Muscle of leg (tissue), 3 donors: ENCODE measurements at regions not wholly inside any gene's neighbourhood (a gene's known extent, or its start where the extent isn't known, plus 50 kb on each side); places are given as distances from the start of the nearest gene placed in this dataset.
A peak's percentile ranks its signal among the peaks of the same experiment; 100 is the strongest.

Source experiments
- DNase-seq: peaks from one replicate; pipeline ENCODE4 v3.0.0; 2013
- H3K27ac ChIP-seq: one replicate; pipeline ENCODE4 v1.5.1; 2013; ENCODE audit warnings: mild to moderate bottlenecking, low read length, control low read depth
- H3K27me3 ChIP-seq: one replicate; pipeline ENCODE4 v1.6.1; 2013; ENCODE audit warnings: low read length; ENCODE audit not compliant: control insufficient read depth, insufficient read depth
- H3K36me3 ChIP-seq: one replicate; pipeline ENCODE4 v1.6.1; 2013; ENCODE audit warnings: low read length; ENCODE audit not compliant: control insufficient read depth, insufficient read depth
- H3K4me1 ChIP-seq: one replicate; pipeline ENCODE4 v1.6.1; 2013; ENCODE audit warnings: low read length; ENCODE audit not compliant: control insufficient read depth, insufficient read depth
- H3K4me3 ChIP-seq: one replicate; pipeline ENCODE4 v1.5.1; 2013; ENCODE audit warnings: low read length, control low read depth
- H3K9me3 ChIP-seq: replicated peaks from 2 replicates; pipeline ENCODE4 v1.6.1; 2013; ENCODE audit warnings: low read depth, low read length; ENCODE audit not compliant: control insufficient read depth
- WGBS: methylation state at CpG from one replicate; pipeline ENCODE4 v1.1.5; 2013; ENCODE audit warnings: missing lambda C conversion rate; ENCODE audit not compliant: insufficient coverage; 5-methylcytosine and 5-hydroxymethylcytosine counted together

- Histone ChIP-seq H3K27me3 (peaks cover 13% of the 10 kb centered on the region), H3K36me3 (no peaks in the 10 kb centered on the region), H3K4me1 (peaks cover 8% of the 10 kb centered on the region), H3K9me3 (no peaks in the 10 kb centered on the region), H3K4me3 (no peak overlapping the region), H3K27ac (no peak overlapping the region)
- no CpG with 5 or more reads among the region's 1 CpG for WGBS
- DNase-seq, result no peak
Observed at GRCh38 chr9:126144196-126144595, 182.4 kb upstream of the MVB12B start.

GRCh38 chr9:126144603-126145456 lies 181.8 kb upstream of the MVB12B start:
- 48% methylated on average over 5 of the region's 11 CpGs for WGBS
- Histone ChIP-seq H3K27me3 (peaks cover 15% of the 10 kb centered on the region), H3K4me1 (peaks cover 8% of the 10 kb centered on the region), H3K9me3 (no peaks in the 10 kb centered on the region), H3K36me3 (no peaks in the 10 kb centered on the region), H3K4me3 (no peak overlapping the region), H3K27ac (no peak overlapping the region)
- peak; percentile 13 for DNase-seq

GRCh38 chr9:126145887-126146253 lies 180.8 kb upstream of the MVB12B start:
- H3K27me3 ChIP-seq, result peaks cover 16% of the 10 kb centered on the region
- peaks cover 8% of the 10 kb centered on the region for H3K4me1 ChIP-seq
- no peaks in the 10 kb centered on the region for H3K36me3 ChIP-seq
- H3K9me3 ChIP-seq, result no peaks in the 10 kb centered on the region
- no peak for DNase-seq
- no peak overlapping the region for H3K4me3 ChIP-seq
- H3K27ac ChIP-seq, result no peak overlapping the region
- 90% methylated on average over 3 of the region's 4 CpGs for WGBS

DNA sequence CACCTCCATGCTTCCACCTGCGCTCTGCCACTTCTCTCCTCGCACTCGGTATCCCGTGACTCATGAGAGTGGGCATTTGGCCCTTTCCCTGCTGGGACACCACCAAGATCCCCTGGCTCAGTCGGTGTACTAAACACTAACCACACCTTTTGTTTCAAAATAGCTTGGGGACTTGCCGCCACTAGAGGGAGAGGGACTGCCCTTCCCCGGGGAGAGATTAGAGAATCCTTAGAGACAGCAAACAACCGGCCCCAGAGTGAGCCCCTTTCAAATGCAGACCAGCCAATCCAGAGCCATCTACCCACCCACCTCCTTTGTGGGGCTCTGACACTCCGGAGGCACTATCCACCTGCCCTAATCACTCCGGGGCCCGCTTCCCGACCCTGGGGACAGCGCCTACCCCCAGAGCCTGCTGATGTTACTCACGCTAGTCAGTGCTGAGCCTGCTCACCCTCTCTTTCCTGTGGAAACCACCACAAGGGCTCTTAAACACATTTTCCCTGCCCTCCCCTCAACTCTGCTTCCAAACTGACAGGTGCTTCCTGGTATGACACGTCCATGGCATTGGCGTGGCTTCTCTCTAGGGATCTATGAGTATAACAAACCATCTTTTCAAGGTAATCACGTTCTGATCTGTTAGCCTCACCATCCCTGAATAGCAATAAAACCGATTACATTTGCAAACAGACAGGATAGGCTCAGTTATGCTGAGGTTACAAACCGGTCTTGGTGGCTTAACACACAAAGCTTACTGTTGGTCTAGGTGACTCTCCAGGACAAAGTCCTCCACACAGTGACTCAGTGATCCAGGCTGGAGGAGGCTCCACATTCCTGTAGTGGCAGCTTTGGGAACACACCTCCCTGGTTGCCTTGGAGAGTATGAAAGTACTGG lies 180.1 kb upstream of the MVB12B start:
- Histone ChIP-seq H3K4me3 (no peak overlapping the region), H3K27ac (no peak overlapping the region), H3K9me3 (no peaks in the 10 kb centered on the region), H3K4me1 (peaks cover 8% of the 10 kb centered on the region), H3K27me3 (peaks cover 16% of the 10 kb centered on the region), H3K36me3 (no peaks in the 10 kb centered on the region)
- DNase-seq, result no peak
- 21% methylated on average over 14 of the region's 19 CpGs for WGBS

- Histone ChIP-seq H3K4me1 (peaks cover 8% of the 10 kb centered on the region), H3K27ac (no peak overlapping the region), H3K9me3 (no peaks in the 10 kb centered on the region), H3K27me3 (peaks cover 18% of the 10 kb centered on the region), H3K36me3 (no peaks in the 10 kb centered on the region), H3K4me3 (no peak overlapping the region)
- DNase-seq, result no peak
- WGBS, result 40% methylated on average over 4 of the region's 10 CpGs
Observed at GRCh38 chr9:126147186-126147935, 179.3 kb upstream of the MVB12B start.

DNA sequence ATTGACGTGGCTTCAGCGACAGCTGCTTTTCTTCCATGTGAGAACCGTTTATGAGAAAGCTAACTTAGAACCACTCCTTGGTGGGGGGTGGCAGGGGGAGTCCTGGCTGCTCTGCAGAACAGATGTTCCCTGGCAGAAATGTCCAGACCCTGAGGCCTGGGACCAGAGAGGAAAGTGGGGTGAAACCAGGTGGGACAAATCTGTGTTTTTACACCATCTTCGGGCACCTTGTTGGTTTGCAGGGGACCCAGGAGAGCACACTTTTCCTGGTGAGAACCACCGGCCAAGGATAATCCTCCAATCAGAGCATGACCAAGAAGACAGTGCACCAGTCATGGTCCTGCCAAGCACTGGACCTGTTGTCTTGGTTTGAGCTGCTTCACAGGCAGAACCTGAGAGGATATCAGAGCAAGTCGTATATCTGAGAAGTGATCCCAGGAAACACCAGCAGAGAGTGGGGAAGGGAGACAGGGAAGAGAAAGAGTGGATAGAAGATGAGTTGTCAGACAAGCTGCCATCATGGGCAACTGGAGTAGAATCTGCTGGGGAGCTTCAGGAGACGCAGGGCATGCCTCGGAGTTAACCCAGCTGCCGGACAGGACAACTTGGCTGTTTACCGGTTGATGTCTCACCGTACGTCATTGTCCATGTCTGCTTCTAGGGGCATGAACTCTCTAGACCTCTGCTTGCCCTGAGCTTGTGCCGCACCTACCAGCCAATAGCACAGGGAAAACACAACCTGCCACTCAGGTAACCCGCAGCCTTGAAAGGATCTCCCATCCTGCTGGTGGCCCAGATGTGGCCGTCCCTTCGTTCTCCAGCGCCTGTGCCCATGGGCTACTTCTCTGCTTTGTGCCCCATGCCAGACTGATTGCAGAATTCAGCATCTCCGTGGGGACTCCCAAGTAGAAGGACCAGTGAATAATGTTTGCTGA lies 178.4 kb upstream of the MVB12B start:
- 64% methylated on average over 18 of the region's 18 CpGs for WGBS
- Histone ChIP-seq H3K4me3 (no peak overlapping the region), H3K36me3 (no peaks in the 10 kb centered on the region), H3K4me1 (peaks cover 8% of the 10 kb centered on the region), H3K27me3 (peaks cover 18% of the 10 kb centered on the region), H3K27ac (no peak overlapping the region), H3K9me3 (no peaks in the 10 kb centered on the region)
- DNase-seq, result no peak

DNA sequence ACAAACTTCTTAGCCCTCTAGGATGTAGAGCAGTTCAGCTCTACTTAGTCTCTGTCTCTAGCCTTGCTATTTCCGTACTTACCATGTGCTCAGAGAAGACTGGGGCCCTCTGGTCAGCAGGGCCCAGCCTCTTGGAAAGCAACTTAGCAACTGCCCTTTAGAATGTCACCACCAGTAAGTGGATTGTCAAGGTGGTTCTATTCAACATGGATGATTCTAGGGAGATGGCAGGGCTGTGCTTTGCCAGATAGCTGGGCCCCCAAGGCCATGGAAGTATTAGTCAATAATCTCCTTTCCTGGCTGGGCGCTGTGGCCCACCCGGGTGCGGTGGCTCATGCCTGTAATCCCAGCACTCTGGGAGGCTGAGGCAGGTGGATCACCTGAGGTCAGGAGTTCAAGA lies 177.6 kb upstream of the MVB12B start:
- no peak for DNase-seq

DNA sequence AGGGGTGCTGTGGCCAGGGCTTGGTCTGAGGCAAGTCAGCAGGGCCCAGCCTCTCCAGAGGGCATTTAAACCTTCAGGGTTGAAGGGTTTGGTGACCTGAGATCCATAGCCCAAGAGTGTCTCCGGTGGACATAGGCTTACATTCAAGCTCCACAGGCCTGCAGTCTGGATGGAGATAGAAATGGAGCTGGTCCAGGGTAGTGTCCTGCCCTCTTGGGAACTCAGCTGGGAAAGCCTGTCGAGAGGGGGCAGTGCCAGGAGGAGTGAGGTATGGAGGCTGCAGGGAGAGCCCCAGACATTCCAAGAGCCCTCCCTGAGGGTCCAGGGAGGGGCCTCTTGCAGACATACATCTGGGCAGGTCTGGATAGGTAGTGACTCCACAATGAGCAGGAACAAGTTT lies 177.0 kb upstream of the MVB12B start:
- Histone ChIP-seq H3K27me3 (peaks cover 18% of the 10 kb centered on the region), H3K36me3 (no peaks in the 10 kb centered on the region), H3K9me3 (no peaks in the 10 kb centered on the region), H3K4me1 (peaks cover 8% of the 10 kb centered on the region), H3K4me3 (no peak overlapping the region), H3K27ac (no peak overlapping the region)
- WGBS, result 69% methylated on average over 2 of the region's 2 CpGs
- no peak for DNase-seq

More for the DNA sequence above, 177.6 kb upstream of the MVB12B start:
- Histone ChIP-seq H3K27me3 (peaks cover 18% of the 10 kb centered on the region), H3K4me3 (no peak overlapping the region), H3K36me3 (no peaks in the 10 kb centered on the region), H3K9me3 (no peaks in the 10 kb centered on the region), H3K4me1 (peaks cover 8% of the 10 kb centered on the region), H3K27ac (no peak overlapping the region)
- no CpG with 5 or more reads among the region's 4 CpGs for WGBS

DNA sequence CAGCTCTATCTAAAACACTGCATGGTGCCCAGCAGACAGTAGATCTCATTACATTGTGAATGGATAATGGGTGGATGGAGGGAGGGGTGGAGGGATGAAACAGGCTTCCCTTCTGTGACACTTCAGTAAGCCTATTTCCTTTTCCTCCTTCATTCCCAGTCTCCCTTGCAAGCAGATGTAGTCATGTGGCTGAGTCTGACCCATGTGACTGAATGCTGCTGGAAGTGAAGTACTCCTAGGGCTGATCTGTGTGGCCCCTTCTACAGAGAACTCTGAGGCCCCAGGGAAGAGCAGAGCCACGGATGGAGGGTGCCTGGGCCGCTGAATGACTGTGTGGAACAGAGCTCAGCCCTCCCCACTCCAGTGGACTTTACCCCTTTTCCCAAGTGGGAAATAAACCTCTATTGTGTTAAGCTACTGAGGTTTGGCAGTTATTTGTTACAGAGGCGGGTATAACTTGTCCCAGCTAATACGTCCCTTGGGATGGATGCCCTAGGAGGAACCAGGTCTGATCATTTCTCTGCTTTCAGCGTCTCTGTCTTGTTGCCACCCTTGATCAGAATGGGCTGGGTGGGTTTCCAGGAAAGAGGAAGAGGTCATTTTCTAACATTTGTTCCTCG lies 176.1 kb upstream of the MVB12B start:
- Histone ChIP-seq H3K27me3 (peaks cover 19% of the 10 kb centered on the region), H3K36me3 (no peaks in the 10 kb centered on the region), H3K4me1 (peaks cover 8% of the 10 kb centered on the region), H3K9me3 (no peaks in the 10 kb centered on the region), H3K4me3 (no peak overlapping the region), H3K27ac (no peak overlapping the region)
- no peak for DNase-seq
- 17% methylated on average over 1 of the region's 6 CpGs for WGBS
